CD1c-positive myeloid dendritic cell (primary cell): ENCODE measurements at regions not wholly inside any gene's neighbourhood (a gene's known extent, or its start where the extent isn't known, plus 50 kb on each side); places are given as distances from the start of the nearest gene placed in this dataset.

ENCODE experiments used
- DNase-seq: peaks from one replicate; pipeline ENCODE4 v3.0.0-alpha.2; 2016; ENCODE audit errors: extremely low spot score

- no peak for DNase-seq
These were observed 610.4 kb upstream of the BOD1L1 start for GRCh38 chr4:14237911-14238310.

DNA sequence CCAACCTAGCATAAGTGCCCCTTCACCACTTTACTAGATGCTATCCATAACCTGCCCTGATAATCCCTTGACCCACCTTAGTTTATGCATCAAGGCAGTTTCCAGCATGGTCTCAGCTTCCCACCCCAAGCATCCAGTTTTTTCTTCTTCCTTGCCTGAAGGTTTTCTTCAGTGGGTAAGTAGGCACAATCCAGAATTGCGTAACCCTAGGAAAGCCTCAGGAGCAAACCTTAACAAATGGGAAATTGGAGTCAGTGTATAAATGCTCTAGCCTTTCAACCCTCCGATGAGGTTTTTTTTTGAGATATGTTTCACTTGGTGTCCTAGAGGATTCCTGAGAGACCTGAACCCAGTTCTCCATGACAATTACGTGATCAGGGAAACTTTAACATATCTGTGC lies 614.0 kb upstream of the BOD1L1 start:
- no peak for DNase-seq

- DNase-seq: no peak
These were observed 620.2 kb upstream of the BOD1L1 start for GRCh38 chr4:14247767-14248166.

GRCh38 chr4:14249226-14249625 lies 621.7 kb upstream of the BOD1L1 start:
- no peak for DNase-seq

GRCh38 chr4:14254252-14254651 lies 626.7 kb upstream of the BOD1L1 start:
- DNase-seq: peak; percentile 35

GRCh38 chr4:14254926-14255325 lies 627.4 kb upstream of the BOD1L1 start:
- no peak for DNase-seq

- DNase-seq: no peak
These were observed 630.4 kb upstream of the BOD1L1 start for GRCh38 chr4:14257903-14258302.

- DNase-seq: no peak
These were observed 632.4 kb upstream of the BOD1L1 start for GRCh38 chr4:14259936-14260335.

DNA sequence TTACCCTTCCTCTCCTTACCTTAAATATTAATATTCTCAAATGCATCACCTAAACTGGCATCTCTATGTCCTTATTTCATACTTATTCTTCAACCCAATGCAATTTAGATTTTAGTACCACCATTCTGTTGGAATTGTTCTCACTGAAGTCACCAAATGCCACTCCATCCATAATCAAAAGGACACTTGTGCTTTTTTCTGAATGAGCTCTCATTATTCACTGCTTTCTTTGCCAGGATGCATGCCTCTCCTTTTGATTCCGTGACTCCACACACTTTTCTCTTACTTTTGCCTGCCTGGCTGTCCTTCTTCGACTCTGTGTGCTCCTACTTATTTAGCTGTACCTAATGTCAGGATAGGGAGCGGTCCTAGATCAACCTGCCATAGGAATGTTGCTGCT lies 633.1 kb upstream of the BOD1L1 start:
- DNase-seq: no peak

DNA sequence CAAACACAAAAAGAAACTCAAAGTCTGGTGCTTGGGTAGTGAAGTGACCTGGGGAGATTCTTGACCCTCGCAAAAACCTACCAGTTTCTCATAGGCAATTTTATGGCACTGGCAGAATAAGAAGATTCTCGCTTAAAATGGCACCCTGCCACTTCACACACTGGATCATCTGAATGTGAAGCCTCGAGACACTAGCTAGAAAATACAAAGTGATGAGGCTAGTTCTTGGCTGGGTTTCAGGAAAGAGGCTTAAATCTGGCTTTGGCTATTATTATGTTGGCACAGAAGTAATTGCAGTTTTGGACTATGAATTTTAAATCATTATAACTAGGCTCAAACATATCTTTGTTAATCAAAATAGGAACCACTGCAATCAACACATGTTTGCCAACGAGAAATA lies 634.7 kb upstream of the BOD1L1 start:
- DNase-seq: no peak

GRCh38 chr4:14264437-14264836 lies 636.9 kb upstream of the BOD1L1 start:
- no peak for DNase-seq

GRCh38 chr4:14265651-14266050 lies 638.1 kb upstream of the BOD1L1 start:
- DNase-seq: no peak

GRCh38 chr4:14267373-14268060 lies 640.0 kb upstream of the BOD1L1 start:
- no peak for DNase-seq

GRCh38 chr4:14269824-14270223 lies 642.3 kb upstream of the BOD1L1 start:
- peak; percentile 56 for DNase-seq

DNA sequence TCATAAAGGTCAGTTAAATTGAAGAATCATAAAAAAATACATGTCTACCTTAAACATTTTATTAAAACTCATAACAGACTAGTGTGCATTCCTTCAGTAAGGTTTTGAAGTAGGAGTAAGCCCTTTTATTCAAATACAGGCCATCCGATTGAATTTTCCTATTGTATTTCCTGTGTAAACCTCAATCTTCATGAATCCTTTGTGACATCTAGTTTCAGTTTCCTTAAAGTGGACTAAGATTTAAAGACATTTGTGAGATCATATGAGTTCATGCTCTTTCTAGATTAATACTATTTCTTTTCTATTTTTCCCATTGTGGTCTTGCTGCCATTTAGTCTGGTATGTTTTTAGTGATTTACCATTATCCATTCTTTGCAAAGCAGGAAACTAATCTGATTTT lies 644.7 kb upstream of the BOD1L1 start:
- DNase-seq: no peak

DNA sequence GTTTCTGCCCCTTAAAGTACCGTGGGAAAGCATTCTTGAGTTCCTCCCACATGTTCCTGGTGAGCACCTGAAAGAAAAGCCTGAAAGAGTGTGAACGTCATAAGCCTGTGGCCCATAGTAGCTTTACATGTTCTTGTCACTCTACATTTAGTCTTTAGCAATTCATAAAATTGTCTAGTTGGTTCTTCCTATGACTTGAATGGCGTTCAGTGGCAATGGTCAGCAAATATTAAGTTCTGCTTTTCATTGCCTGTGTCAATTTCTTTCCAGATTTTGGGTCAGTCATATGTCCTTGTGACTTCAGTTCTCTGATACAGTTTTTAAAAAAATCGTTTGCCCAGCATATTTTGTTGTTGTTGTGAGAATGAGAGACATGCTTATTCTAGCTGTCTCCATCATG lies 650.0 kb upstream of the BOD1L1 start:
- no peak for DNase-seq

DNA sequence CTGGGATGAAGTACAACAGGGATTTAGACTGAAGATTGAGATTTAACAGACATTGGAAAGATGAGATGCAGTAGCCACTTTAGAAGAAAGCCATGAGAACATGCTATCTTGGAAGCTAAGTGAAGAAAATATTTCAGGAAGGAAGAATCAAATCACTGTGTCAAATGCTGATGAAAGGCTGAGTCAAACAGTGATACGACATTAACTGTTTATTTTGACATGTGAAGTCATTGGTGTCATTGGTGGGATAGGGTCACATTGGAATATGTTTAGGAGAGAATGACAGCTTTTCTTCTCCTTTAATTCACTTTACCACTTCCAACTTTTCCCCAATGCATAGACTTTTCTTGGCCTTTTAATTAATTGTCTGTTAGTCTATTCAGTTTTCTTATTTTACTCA lies 653.0 kb upstream of the BOD1L1 start:
- no peak for DNase-seq

GRCh38 chr4:14284578-14284977 lies 657.1 kb upstream of the BOD1L1 start:
- DNase-seq: no peak

- DNase-seq: no peak
These were observed 662.2 kb upstream of the BOD1L1 start for GRCh38 chr4:14289708-14290107.

DNA sequence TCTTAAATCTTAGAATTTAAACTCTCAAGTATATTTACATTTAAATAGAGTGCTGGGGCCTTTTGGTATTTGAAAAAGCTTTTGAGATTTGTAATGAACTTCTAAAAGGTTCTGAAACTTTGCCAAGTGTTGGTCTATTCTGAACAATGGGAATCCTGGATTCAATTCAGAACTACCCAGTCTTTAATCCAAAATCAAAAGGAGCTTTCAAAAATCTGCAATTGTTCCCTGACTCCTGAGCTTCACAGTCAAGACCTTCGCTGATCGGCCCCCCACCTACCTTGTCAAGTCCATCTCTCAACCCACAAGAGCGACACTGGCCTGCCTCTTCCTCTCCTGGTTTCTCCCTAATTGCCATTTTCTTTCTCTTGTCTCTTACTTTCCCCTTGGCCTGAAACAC lies 666.1 kb upstream of the BOD1L1 start:
- DNase-seq: no peak

- DNase-seq: no peak
These were observed 667.1 kb upstream of the BOD1L1 start for GRCh38 chr4:14294611-14295010.

DNA sequence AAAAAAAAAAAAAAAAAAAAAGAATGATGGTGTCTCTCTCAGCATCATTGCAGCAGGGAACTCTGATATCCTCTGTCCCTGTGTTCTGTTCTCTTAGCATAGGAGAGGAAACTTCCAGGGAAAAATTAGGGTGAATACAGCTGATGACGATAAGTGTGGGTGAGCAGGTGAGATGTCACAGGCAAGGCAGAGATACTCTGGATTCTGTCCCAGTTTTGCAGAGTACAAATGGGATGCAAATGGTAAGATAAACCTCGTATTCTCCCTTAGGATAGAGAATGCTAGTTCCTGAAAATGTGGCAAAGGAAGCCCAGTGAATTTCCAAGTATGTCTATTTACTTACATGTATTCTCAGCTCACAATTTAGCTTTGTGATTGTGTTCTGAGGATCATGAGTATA lies 671.6 kb upstream of the BOD1L1 start:
- no peak for DNase-seq

GRCh38 chr4:14302021-14302420 lies 674.5 kb upstream of the BOD1L1 start:
- DNase-seq: no peak

DNA sequence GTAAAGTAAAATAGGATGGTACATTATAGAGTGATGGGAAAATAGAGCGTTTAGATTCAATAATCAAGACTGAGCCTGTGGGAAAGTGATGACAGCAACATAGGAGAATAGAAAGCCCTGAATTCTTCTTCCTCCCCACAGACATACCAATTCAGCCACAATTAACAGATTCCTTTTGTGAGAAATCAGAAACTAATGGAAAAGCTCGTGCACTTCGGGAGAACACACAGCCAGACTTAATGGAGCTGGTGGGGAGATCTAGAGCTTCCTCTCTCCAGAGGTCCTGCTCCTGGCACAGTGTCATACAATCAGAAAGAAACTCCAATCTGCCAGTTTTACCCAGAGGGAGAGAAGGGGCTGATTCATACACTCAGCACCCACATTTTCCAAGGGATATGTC lies 676.3 kb upstream of the BOD1L1 start:
- no peak for DNase-seq
